ENCODE measurements at regions not wholly inside any gene's neighbourhood (a gene's known extent, or its start where the extent isn't known, plus 50 kb on each side); places are given as distances from the start of the nearest gene placed in this dataset.
"Not testable (repeated sequence)": the region's sequence is repeated elsewhere in the genome, so short reads cannot be mapped to it uniquely, and the experiment has no call there.

GRCh38 chr4:111989817-111990216 is 155.4 kb upstream of the FAM241A start:
- DNase-seq, result no peak

- DNase-seq, result no peak
Observed at GRCh38 chr4:111991163-111991562, 154.1 kb upstream of the FAM241A start.

GRCh38 chr4:111991797-111992196 is 153.5 kb upstream of the FAM241A start:
- no peak for DNase-seq

GRCh38 chr4:111992351-111993168 is 152.7 kb upstream of the FAM241A start:
- DNase-seq, result no peak

- no peak for DNase-seq
Observed at GRCh38 chr4:111994392-111994791, 150.9 kb upstream of the FAM241A start.

GRCh38 chr4:111997785-111998184 is 147.5 kb upstream of the FAM241A start:
- no peak for DNase-seq

- no peak for DNase-seq
Observed at GRCh38 chr4:111999801-112000200, 145.5 kb upstream of the FAM241A start.

GRCh38 chr4:112001041-112001440 is 144.2 kb upstream of the FAM241A start:
- peak in 2 of 3 experiments; percentile 33 to 79 for DNase-seq

GRCh38 chr4:112002248-112002661 is 143.0 kb upstream of the FAM241A start:
- DNase-seq, result peak in 2 of 3 experiments; percentile 35 to 78

GRCh38 chr4:112003231-112003907 is 141.9 kb upstream of the FAM241A start:
- DNase-seq, result no peak

- DNase-seq, result no peak
Observed at GRCh38 chr4:112005027-112005426, 140.2 kb upstream of the FAM241A start.

- DNase-seq, result no peak
Observed at GRCh38 chr4:112007391-112007790, 137.9 kb upstream of the FAM241A start.

GRCh38 chr4:112015960-112016359 is 129.3 kb upstream of the FAM241A start:
- no peak for DNase-seq

GRCh38 chr4:112023402-112023950 is 121.8 kb upstream of the FAM241A start:
- DNase-seq, result peak in 2 of 3 experiments; percentile 20 to 64

- no peak for DNase-seq
Observed at GRCh38 chr4:112026058-112026457, 119.2 kb upstream of the FAM241A start.

- DNase-seq, result peak in 2 of 3 experiments; percentile 2 to 48
Observed at GRCh38 chr4:112029771-112030171, 115.5 kb upstream of the FAM241A start.

- peak; percentile 18 to 83 (median 45) for DNase-seq
Observed at GRCh38 chr4:112031712-112032328, 113.4 kb upstream of the FAM241A start.

- DNase-seq, result no peak
Observed at GRCh38 chr4:112036886-112037285, 108.4 kb upstream of the FAM241A start.

GRCh38 chr4:112038861-112039260 is 106.4 kb upstream of the FAM241A start:
- no peak for DNase-seq

- DNase-seq, result not testable (repeated sequence)
Observed at GRCh38 chr4:112049119-112049518, 96.1 kb upstream of the FAM241A start.

GRCh38 chr4:112053825-112054350 is 91.4 kb upstream of the FAM241A start:
- no peak for DNase-seq

- DNase-seq, result no peak
Observed at GRCh38 chr4:112055100-112055499, 90.2 kb upstream of the FAM241A start.

GRCh38 chr4:112057470-112057869 is 87.8 kb upstream of the FAM241A start:
- no peak for DNase-seq

All from NCI-H1417 (cell line).